ENCODE measurements at regions not wholly inside any gene's neighbourhood (a gene's known extent, or its start where the extent isn't known, plus 50 kb on each side); places are given as distances from the start of the nearest gene placed in this dataset.

- TF ChIP-seq, protein P1, sequence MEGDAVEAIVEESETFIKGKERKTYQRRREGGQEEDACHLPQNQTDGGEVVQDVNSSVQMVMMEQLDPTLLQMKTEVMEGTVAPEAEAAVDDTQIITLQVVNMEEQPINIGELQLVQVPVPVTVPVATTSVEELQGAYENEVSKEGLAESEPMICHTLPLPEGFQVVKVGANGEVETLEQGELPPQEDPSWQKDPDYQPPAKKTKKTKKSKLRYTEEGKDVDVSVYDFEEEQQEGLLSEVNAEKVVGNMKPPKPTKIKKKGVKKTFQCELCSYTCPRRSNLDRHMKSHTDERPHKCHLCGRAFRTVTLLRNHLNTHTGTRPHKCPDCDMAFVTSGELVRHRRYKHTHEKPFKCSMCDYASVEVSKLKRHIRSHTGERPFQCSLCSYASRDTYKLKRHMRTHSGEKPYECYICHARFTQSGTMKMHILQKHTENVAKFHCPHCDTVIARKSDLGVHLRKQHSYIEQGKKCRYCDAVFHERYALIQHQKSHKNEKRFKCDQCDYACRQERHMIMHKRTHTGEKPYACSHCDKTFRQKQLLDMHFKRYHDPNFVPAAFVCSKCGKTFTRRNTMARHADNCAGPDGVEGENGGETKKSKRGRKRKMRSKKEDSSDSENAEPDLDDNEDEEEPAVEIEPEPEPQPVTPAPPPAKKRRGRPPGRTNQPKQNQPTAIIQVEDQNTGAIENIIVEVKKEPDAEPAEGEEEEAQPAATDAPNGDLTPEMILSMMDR (IDR thresholded peaks at IDR 0.05), result no peak
- TF ChIP-seq POLR2AphosphoS5 (IDR thresholded peaks at IDR 0.05), result no peak
- TF ChIP-seq POLR2A (IDR thresholded peaks at IDR 0.05), result no peak
These were observed 255.2 kb downstream of the DEPDC1B start for GRCh38 chr5:60444661-60445360.

Data from suprapubic skin (tissue), 4 donors.